Occipital lobe (tissue), 1 donor: ENCODE measurements at regions not wholly inside any gene's neighbourhood (a gene's known extent, or its start where the extent isn't known, plus 50 kb on each side); places are given as distances from the start of the nearest gene placed in this dataset.

ENCODE experiments used
- DNase-seq: peaks from one replicate; lab custom pipeline; 2025; lab: John Stamatoyannopoulos, UW

- DNase-seq, result no peak
These were observed 932.3 kb upstream of the ACVR2A start for GRCh38 chr2:146912536-146912935.

GRCh38 chr2:146908776-146909175 lies 936.1 kb upstream of the ACVR2A start:
- DNase-seq, result no peak

- DNase-seq, result no peak
These were observed 946.7 kb upstream of the ACVR2A start for GRCh38 chr2:146898083-146898482.

- no peak for DNase-seq
These were observed 950.3 kb upstream of the ACVR2A start for GRCh38 chr2:146894514-146894913.

- no peak for DNase-seq
These were observed 951.3 kb upstream of the ACVR2A start for GRCh38 chr2:146893500-146894041.

- no peak for DNase-seq
These were observed 954.3 kb upstream of the ACVR2A start for GRCh38 chr2:146890491-146890890.

- DNase-seq, result no peak
These were observed 964.9 kb upstream of the ACVR2A start for GRCh38 chr2:146879882-146880281.

GRCh38 chr2:146874260-146874658 lies 970.6 kb upstream of the ACVR2A start:
- DNase-seq, result no peak

GRCh38 chr2:146873646-146874259 lies 971.1 kb upstream of the ACVR2A start:
- DNase-seq, result no peak

GRCh38 chr2:146873056-146873455 lies 971.8 kb upstream of the ACVR2A start:
- no peak for DNase-seq

- DNase-seq, result no peak
These were observed 974.1 kb upstream of the ACVR2A start for GRCh38 chr2:146870691-146871090.

- DNase-seq, result no peak
These were observed 975.5 kb upstream of the ACVR2A start for GRCh38 chr2:146869328-146869727.

- no peak for DNase-seq
These were observed 976.8 kb upstream of the ACVR2A start for GRCh38 chr2:146868051-146868450.

- DNase-seq, result peak; percentile 4
These were observed 977.3 kb upstream of the ACVR2A start for GRCh38 chr2:146867477-146867986.

GRCh38 chr2:146853741-146854444 lies 990.9 kb upstream of the ACVR2A start:
- DNase-seq, result no peak

- DNase-seq, result no peak
These were observed 992.2 kb upstream of the ACVR2A start for GRCh38 chr2:146852661-146853060.

- DNase-seq, result no peak
These were observed 994.1 kb upstream of the ACVR2A start for GRCh38 chr2:146850746-146851145.

GRCh38 chr2:146847846-146848245 lies 997.0 kb upstream of the ACVR2A start:
- no peak for DNase-seq

GRCh38 chr2:146844226-146844990 lies 1000.4 kb upstream of the ACVR2A start:
- DNase-seq, result no peak

- no peak for DNase-seq
These were observed 1007.0 kb upstream of the ACVR2A start for GRCh38 chr2:146837857-146838256.

- no peak for DNase-seq
These were observed 1018.4 kb upstream of the ACVR2A start for GRCh38 chr2:146826388-146826787.

GRCh38 chr2:146821836-146822316 lies 1023.0 kb upstream of the ACVR2A start:
- no peak for DNase-seq
